GM10248 (cell line): ENCODE measurements at regions not wholly inside any gene's neighbourhood (a gene's known extent, or its start where the extent isn't known, plus 50 kb on each side); places are given as distances from the start of the nearest gene placed in this dataset.

Experiments used
- CTCF ChIA-PET: fragments of 300-600 bp; sonication (Branson Sonifier 250); formaldehyde crosslinking; extraction: SDS; loops from one replicate; lab custom pipeline; 2021; ENCODE audit warnings: antibody characterized with exemption; lab: Yijun Ruan, JAX
- POLR2A ChIA-PET: fragments of 350-650 bp; sonication (Branson Sonifier 250); formaldehyde crosslinking; extraction: SDS; loops from one replicate; lab custom pipeline; 2020; ENCODE audit warnings: antibody characterized with exemption; lab: Yijun Ruan, JAX
- DNase-seq: peaks from one replicate; pipeline ENCODE4 v3.0.0; 2012; ENCODE audit errors: extremely low spot score
- TF ChIP-seq, protein P1 (sequence below): IDR thresholded peaks from 2 replicates; pipeline ENCODE4 v1.5.1; 2012; ENCODE audit warnings: mild to moderate bottlenecking, low read depth; ENCODE audit errors: extremely low read depth, missing control alignments, control extremely low read depth

DNA sequence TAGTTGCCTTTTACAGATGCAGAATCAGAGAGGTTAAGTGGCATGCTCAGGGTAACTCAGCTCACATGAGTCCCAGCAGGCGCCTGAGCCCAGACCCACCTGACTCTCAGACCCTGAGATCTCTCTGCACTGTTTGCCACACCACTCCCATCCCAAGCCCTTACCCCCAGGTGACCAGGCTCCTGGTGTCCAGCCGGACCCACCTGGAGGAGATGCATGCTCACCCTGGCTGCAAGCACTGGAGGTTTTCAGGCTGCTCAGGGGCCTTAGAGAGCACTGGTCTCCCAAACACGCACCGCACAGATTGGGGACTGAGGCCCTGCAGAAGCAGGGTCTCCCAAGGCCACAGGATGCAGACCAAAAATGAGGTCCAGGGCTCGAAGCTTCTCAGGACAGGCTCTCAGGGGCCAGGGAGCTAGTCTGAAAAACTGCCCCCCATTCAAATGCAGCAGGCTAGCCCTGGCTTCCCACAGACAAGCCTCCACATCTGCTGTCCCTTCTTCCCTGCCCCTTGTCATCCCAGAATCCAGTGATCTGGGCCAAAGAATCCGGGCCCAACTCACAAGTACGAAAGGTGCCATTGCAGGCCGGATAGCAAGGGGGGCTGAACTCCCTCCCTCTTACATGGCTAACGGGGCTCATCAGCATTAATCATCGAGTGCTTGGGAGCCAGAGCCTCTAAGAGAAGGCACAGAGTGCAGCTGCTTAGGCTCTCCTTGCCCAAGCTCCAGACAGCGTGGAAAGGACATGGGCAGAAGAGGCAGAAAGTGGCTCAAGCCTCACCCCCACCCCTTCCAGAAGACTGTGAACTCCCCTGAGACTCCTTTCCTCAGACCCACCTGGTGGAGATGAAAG lies 90.2 kb upstream of the PRR20G start:
- ChIA-PET CTCF (no interaction called here), POLR2A (interaction anchor here (0.5 kb wide), 1 partner anchor 1783 kb away, joined by 4 read pairs; the partner anchor contains the start of gene OSBPL11)
- TF ChIP-seq, protein P1, sequence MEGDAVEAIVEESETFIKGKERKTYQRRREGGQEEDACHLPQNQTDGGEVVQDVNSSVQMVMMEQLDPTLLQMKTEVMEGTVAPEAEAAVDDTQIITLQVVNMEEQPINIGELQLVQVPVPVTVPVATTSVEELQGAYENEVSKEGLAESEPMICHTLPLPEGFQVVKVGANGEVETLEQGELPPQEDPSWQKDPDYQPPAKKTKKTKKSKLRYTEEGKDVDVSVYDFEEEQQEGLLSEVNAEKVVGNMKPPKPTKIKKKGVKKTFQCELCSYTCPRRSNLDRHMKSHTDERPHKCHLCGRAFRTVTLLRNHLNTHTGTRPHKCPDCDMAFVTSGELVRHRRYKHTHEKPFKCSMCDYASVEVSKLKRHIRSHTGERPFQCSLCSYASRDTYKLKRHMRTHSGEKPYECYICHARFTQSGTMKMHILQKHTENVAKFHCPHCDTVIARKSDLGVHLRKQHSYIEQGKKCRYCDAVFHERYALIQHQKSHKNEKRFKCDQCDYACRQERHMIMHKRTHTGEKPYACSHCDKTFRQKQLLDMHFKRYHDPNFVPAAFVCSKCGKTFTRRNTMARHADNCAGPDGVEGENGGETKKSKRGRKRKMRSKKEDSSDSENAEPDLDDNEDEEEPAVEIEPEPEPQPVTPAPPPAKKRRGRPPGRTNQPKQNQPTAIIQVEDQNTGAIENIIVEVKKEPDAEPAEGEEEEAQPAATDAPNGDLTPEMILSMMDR, result no peak
- no peak for DNase-seq

DNA sequence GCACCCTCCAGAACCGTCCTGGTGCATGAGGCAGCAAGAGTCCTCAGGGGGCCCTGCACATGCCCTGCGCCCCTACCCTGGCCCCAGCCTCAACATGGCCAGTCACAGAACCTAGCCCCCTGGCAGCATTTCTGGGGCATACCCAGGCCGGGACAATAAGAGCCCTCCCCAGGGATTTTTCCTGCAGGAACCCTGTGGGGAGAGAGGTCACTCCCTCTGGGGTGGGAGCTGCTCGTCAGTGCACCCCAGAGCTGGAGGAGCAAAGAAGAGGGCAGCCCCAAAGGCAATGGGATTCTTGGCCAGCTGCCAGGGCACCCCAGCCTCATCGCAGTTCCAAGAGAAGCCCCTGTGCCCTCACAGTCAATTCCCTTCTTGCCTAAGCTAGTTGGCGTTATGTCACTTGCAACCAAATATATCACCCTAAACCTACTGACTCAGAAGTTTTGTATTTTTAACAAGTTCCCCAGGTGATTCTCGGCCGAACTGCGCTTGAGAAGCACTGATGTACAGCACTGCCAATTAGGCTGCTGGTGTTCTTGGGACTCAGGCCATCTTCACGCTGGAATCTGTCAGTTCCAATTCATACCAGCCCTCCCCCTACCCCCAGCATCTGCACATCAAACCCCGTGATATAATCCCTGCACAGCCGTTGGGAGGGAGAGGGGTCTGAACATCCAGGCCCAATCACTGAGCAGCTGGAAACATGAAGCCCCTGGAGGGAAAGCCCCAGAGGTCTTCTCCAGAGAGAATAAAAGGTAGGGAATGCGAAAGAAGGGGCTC lies 87.5 kb upstream of the PRR20G start:
- CTCF ChIA-PET, result interaction anchor here (2.5 to 2.7 kb wide), 3 partner anchors 9 to 173 kb away, joined by 8 to 11 read pairs (median 9); no protein-coding TSS in a partner anchor
- DNase-seq, result no peak

DNA sequence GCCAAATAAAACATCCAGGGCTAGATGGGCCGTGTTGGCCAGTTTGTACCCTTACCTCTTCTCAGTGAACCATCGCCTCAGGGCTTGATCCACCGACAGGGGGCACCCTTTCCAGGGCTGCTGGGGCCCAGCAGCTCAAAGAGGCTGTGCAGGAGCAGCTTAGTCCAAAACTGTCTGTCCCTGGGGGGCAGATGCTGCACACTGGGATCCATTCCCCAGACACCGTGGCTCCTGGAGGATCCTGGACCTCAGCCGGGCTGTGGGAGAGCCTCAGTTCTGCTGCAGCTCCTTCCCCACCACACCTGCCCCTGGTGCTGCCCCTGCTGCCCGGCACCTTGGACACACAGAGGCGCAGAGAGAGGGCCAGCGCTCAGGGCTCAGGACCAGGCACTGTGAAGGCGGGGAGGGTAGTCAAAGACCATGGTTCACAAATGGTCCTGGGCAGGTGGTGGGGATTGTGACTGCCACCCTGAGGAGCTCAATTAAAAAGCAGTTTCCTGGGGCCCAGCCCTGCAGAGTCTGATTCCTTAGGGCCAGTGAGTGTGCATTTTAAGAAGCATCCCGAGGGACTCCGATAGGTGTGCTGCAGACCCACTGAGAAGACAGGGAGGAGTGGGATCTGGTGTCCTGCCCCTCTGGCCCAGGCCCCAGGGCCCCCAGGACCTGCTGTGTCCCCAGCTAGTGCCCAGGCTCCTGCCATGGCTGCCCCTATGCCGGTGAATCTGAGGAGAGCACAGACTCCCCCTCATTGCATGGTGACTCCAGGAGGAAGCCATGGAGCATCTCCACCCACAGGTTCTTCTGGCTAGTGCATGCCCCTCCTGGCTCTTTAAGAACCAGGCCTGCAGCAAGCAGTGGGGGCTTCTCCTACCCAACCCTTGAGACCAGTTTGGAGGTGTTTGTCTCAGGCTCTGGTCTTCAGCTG lies 86.5 kb upstream of the PRR20G start:
- POLR2A ChIA-PET, result no interaction called here
- TF ChIP-seq, protein P1, result peak; percentile 44
- DNase-seq, result peak; percentile 48
- CTCF ChIA-PET, result interaction anchor here (0.8 to 2.7 kb wide), 13 partner anchors 8 to 339 kb away, joined by 3 to 11 read pairs (median 4); no protein-coding TSS in a partner anchor

More for the DNA sequence above, 87.5 kb upstream of the PRR20G start:
- POLR2A ChIA-PET, result no interaction called here
- TF ChIP-seq, protein P1, result no peak

DNA sequence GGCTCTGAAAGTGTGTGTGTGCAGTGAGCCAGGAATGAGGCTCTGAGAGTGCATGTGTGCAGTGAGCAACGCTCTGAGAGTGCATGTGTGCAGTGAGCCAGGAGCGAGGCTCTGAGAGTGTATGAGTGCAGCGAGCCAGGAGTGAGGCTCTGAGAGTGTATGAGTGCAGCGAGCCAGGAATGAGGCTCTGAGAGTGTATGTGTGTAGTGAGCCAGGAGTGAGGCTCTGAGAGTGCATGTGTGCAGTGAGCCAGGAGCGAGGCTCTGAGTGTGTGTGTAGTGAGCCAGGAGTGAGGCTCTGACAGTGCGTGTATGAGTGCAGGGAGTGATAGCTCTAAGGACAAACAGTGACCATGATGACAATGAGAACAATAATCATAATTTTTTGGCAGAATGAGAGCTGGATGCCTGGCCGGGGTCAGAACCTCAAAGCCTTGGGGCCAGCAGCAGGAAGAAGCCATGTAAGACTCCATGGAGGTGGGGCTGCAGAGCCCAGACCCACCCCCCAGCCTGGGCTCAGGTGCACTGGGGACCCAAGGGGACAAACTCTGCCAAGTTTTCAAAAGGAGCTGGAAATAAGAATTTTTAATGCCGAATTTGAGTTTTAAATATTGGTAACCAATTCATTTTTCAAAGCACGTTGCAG lies 85.7 kb upstream of the PRR20G start:
- TF ChIP-seq, protein P1, result no peak
- ChIA-PET POLR2A (no interaction called here), CTCF (interaction anchor here (0.8 to 2.7 kb wide), 11 partner anchors 7 to 192 kb away, joined by 3 to 11 read pairs (median 4); no protein-coding TSS in a partner anchor)
- DNase-seq, result no peak

DNA sequence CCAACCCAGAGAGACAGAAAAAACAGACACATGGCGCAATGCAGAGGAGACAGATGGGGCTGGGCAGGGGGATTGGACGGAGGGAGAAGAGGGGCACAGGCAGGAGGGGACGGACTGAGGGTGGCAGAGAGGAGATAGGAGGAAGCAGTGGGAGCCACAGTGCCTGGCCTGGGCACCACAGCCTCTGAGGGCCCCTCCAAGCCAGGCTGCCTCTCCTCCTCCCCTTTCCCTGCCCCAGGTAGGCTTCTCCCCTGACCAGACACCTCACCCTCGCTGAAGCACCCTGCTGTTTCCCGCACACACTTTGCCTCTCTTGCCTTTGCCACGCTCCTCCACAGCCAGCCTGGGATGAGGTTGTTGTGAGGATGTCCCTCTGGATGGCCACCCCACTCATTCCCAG lies 84.0 kb upstream of the PRR20G start:
- ChIA-PET POLR2A (no interaction called here), CTCF (no interaction called here)
- no peak for DNase-seq
- TF ChIP-seq, protein P1, result no peak
